SK-N-MC (cell line): ENCODE measurements at regions not wholly inside any gene's neighbourhood (a gene's known extent, or its start where the extent isn't known, plus 50 kb on each side); places are given as distances from the start of the nearest gene placed in this dataset.

ENCODE experiments used
- EZH2 ChIP-seq: fragments of 200-600 bp; sonication (generic); IDR thresholded peaks from one replicate; pipeline ENCODE4 v1.6.1; 2017; ENCODE audit warnings: antibody characterized with exemption
- POLR2AphosphoS5 ChIP-seq: IDR thresholded peaks from 2 replicates; pipeline ENCODE4 v1.6.1; 2012; ENCODE audit warnings: mild to moderate bottlenecking, low read depth, low read length, borderline replicate concordance

- TF ChIP-seq EZH2, result no peak
- TF ChIP-seq POLR2AphosphoS5, result no peak
Measured at GRCh38 chr13:47790755-47791154, 210.3 kb downstream of the SUCLA2 start.
